Calu3 (cell line): ENCODE measurements at regions not wholly inside any gene's neighbourhood (a gene's known extent, or its start where the extent isn't known, plus 50 kb on each side); places are given as distances from the start of the nearest gene placed in this dataset.

ENCODE experiments used
- BruUV-seq: library from RNA; stranded (reverse); fragments of 400-500 nt; replicated peaks from 2 replicates; lab custom pipeline; 2021; lab: Mats Ljungman, UMichigan
- CTCF ChIA-PET: fragments of 300-600 bp; sonication (Branson Sonifier 250); formaldehyde crosslinking; loops from one replicate; lab custom pipeline; 2022; ENCODE audit warnings: antibody characterized with exemption; lab: Charles Lee
- DNase-seq: peaks from one replicate; pipeline ENCODE4 v3.0.0; 2022
- H3K27ac Mint-ChIP-seq: one replicate; pipeline ENCODE4 v1.8.0; 2022; ENCODE audit warnings: mixed read lengths; ENCODE audit not compliant: unreplicated experiment
- H3K27me3 Mint-ChIP-seq: one replicate; pipeline ENCODE4 v1.8.0; 2022; ENCODE audit warnings: mixed read lengths; ENCODE audit not compliant: unreplicated experiment
- H3K36me3 Mint-ChIP-seq: one replicate; pipeline ENCODE4 v1.8.0; 2022; ENCODE audit warnings: mild to moderate bottlenecking, moderate library complexity, mixed read lengths; ENCODE audit not compliant: insufficient read depth, unreplicated experiment
- H3K4me1 Mint-ChIP-seq: one replicate; pipeline ENCODE4 v1.8.0; 2022; ENCODE audit warnings: mild to moderate bottlenecking, low read depth, mixed read lengths; ENCODE audit not compliant: unreplicated experiment
- H3K4me3 Mint-ChIP-seq: one replicate; pipeline ENCODE4 v1.8.0; 2022; ENCODE audit warnings: mild to moderate bottlenecking, low read depth, moderate library complexity, mixed read lengths; ENCODE audit not compliant: unreplicated experiment
- H3K9me3 Mint-ChIP-seq: one replicate; pipeline ENCODE4 v1.8.0; 2022; ENCODE audit warnings: low read depth, mixed read lengths; ENCODE audit not compliant: unreplicated experiment
- intact Hi-C: fragments of 100-400 bp; cut with micrococcal nuclease; formaldehyde crosslinking; loops from one replicate; pipeline ENCODE4 v1.10.0; 2022; ENCODE audit not compliant: unreplicated experiment
- TF ChIP-seq, protein P1 (sequence below): fragments of 200-600 bp; IDR thresholded peaks from one replicate; pipeline ENCODE4 v1.8.0; 2022; ENCODE audit warnings: antibody characterized with exemption; ENCODE audit not compliant: unreplicated experiment

DNA sequence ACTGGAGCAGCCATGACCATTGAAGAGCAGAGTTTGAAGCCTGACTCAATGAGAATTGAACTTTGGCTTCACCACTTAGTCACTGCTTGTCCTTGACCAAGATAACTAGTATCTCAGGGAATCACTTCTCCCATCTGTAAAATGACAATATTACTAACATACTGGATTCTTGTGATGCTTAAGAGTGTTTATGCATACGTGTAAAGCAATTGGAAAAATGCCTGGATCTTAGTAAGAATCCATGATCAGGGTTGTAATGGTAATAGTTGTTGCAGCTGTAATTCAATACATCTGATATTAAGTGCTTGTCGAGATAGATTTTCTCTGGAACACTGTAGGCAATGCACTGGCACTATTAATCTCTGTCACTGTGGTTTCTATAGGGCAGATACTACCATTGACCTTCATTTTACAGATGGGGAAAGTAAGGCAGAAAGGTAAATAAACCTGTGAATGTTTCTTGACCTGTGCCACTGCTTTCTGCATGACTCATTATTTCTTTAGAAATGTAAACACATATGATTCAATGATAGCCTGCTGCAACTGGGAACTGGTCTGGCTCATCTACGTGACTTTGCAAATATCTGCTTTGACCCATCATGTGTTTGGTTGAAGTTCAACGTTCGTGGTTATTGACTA is 662.5 kb downstream of the PLA2G4A start:
- Mint-ChIP-seq H3K9me3 (no peaks in the 10 kb centered on the region), H3K4me3 (no peak overlapping the region), H3K36me3 (no peaks in the 10 kb centered on the region), H3K27ac (peak overlapping the region; percentile 21), H3K4me1 (peaks cover 20% of the 10 kb centered on the region), H3K27me3 (no peaks in the 10 kb centered on the region)
- TF ChIP-seq, protein P1, sequence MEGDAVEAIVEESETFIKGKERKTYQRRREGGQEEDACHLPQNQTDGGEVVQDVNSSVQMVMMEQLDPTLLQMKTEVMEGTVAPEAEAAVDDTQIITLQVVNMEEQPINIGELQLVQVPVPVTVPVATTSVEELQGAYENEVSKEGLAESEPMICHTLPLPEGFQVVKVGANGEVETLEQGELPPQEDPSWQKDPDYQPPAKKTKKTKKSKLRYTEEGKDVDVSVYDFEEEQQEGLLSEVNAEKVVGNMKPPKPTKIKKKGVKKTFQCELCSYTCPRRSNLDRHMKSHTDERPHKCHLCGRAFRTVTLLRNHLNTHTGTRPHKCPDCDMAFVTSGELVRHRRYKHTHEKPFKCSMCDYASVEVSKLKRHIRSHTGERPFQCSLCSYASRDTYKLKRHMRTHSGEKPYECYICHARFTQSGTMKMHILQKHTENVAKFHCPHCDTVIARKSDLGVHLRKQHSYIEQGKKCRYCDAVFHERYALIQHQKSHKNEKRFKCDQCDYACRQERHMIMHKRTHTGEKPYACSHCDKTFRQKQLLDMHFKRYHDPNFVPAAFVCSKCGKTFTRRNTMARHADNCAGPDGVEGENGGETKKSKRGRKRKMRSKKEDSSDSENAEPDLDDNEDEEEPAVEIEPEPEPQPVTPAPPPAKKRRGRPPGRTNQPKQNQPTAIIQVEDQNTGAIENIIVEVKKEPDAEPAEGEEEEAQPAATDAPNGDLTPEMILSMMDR: no peak
- BruUV-seq: no TSS peak
- CTCF ChIA-PET: no interaction called here
- intact Hi-C loops: no loop called here
- DNase-seq: peak; percentile 17

DNA sequence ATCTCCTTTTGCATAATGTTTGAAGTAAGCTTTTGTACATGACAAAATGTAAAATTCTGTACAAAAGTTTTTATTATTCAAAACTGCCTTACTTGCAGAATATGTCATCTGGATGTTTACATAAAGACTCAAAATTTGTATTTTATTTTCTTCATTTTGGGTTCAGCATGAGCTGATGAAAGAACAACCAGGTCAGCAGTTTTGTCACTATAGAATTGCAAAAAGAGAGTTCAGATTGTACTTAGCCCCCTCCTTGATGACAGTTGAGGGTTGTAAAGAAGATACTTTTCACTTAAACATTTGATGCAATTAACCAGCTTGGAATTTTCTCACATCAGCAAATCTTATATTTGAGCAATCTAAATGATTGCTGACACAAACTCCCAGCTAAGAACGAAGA is 669.3 kb downstream of the PLA2G4A start:
- Mint-ChIP-seq H3K36me3 (no peaks in the 10 kb centered on the region), H3K9me3 (peaks cover 2% of the 10 kb centered on the region), H3K27me3 (no peaks in the 10 kb centered on the region), H3K27ac (no peak overlapping the region), H3K4me3 (no peak overlapping the region), H3K4me1 (no peaks in the 10 kb centered on the region)
- no peak for DNase-seq
- intact Hi-C loops: no loop called here
- CTCF ChIA-PET: no interaction called here
- TF ChIP-seq, protein P1: no peak
- BruUV-seq: no TSS peak

DNA sequence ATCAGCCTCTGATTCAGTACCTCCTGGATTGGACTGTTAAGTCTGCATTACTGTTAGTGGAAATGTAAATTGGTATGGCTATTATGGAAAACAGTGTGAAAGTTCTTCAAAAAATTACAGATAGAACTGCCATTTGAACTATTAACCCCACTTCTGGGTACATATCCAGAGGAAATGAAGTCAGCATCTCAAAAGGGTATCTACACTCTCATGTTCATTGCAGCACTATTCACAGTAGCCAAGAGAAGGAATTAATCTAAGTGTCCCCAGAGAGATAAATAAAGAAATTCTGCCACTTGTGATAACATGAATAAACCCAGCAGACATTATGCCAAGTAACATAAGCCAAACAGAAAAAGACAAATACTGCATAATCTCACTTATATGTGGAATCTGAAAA is 676.0 kb downstream of the PLA2G4A start:
- no peaks in the 10 kb centered on the region for H3K9me3 Mint-ChIP-seq
- no TSS peak for BruUV-seq
- intact Hi-C loops: no loop called here
- CTCF ChIA-PET: no interaction called here
- no peaks in the 10 kb centered on the region for H3K27me3 Mint-ChIP-seq
- H3K36me3 Mint-ChIP-seq: no peaks in the 10 kb centered on the region
- H3K27ac Mint-ChIP-seq: no peak overlapping the region
- TF ChIP-seq, protein P1: no peak
- no peak for DNase-seq
- H3K4me3 Mint-ChIP-seq: no peak overlapping the region
- H3K4me1 Mint-ChIP-seq: no peaks in the 10 kb centered on the region

DNA sequence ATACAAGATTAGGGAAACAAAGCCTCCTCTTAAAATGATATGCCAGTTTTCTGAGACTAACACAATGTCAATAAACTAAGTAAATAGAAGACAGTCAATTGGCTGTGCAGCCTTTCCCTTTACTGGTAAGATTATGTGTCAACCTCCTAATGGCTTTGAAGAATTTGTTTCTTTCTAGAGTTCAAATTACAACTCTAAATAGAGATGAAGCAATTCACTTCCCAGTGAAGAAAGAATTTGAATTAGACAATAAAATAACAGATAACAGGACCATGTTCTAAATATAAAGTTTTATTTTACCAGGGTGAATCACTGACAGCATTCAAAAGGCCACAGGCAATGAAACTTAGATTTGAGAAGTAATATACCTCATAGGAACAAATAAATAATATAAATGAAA is 680.3 kb downstream of the PLA2G4A start:
- Mint-ChIP-seq H3K27me3 (no peaks in the 10 kb centered on the region), H3K4me3 (no peak overlapping the region), H3K9me3 (peaks cover 8% of the 10 kb centered on the region), H3K4me1 (no peaks in the 10 kb centered on the region), H3K27ac (no peak overlapping the region), H3K36me3 (no peaks in the 10 kb centered on the region)
- no TSS peak for BruUV-seq
- DNase-seq: no peak
- TF ChIP-seq, protein P1: no peak
- CTCF ChIA-PET: no interaction called here
- intact Hi-C loops: no loop called here
